ENCODE measurements at regions not wholly inside any gene's neighbourhood (a gene's known extent, or its start where the extent isn't known, plus 50 kb on each side); places are given as distances from the start of the nearest gene placed in this dataset.

- TF ChIP-seq, protein P1, sequence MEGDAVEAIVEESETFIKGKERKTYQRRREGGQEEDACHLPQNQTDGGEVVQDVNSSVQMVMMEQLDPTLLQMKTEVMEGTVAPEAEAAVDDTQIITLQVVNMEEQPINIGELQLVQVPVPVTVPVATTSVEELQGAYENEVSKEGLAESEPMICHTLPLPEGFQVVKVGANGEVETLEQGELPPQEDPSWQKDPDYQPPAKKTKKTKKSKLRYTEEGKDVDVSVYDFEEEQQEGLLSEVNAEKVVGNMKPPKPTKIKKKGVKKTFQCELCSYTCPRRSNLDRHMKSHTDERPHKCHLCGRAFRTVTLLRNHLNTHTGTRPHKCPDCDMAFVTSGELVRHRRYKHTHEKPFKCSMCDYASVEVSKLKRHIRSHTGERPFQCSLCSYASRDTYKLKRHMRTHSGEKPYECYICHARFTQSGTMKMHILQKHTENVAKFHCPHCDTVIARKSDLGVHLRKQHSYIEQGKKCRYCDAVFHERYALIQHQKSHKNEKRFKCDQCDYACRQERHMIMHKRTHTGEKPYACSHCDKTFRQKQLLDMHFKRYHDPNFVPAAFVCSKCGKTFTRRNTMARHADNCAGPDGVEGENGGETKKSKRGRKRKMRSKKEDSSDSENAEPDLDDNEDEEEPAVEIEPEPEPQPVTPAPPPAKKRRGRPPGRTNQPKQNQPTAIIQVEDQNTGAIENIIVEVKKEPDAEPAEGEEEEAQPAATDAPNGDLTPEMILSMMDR (IDR thresholded peaks at IDR 0.05; ENCODE audit: low read depth, low read length): no peak
- no peak for TF ChIP-seq EZH2phosphoT487 (IDR thresholded peaks at IDR 0.05; ENCODE audit: low read depth)
These were observed 88.1 kb downstream of the THNSL2 start for GRCh38 chr2:88258208-88258607.
